Activated CD8-positive, alpha-beta T cell treated with anti-CD3 and anti-CD28 coated beads for 36 hours (primary cell): ENCODE measurements at regions not wholly inside any gene's neighbourhood (a gene's known extent, or its start where the extent isn't known, plus 50 kb on each side); places are given as distances from the start of the nearest gene placed in this dataset.

Experiments used
- ATAC-seq: fragments of 200-7000 bp; cut with Tn5 transposase; one replicate; pipeline ENCODE4 v1.10.0; 2021; ENCODE audit warnings: mild to moderate bottlenecking, moderate library complexity
- CTCF ChIA-PET: fragments of 350-600 bp; sonication (Branson Sonifier 250); formaldehyde crosslinking; loops from one replicate; lab custom pipeline; 2021; ENCODE audit warnings: antibody characterized with exemption; lab: Charles Lee
- POLR2A ChIA-PET: fragments of 350-600 bp; sonication (Branson Sonifier 250); formaldehyde crosslinking; loops from one replicate; lab custom pipeline; 2021; ENCODE audit warnings: antibody characterized with exemption; lab: Charles Lee
- DNase-seq: peaks from one replicate; pipeline ENCODE4 v3.0.0-alpha.2; 2020
- H3K27ac Mint-ChIP-seq: one replicate; pipeline ENCODE4 v1.8.0; 2021; ENCODE audit warnings: mild to moderate bottlenecking, mixed read lengths
- H3K27me3 Mint-ChIP-seq: one replicate; pipeline ENCODE4 v1.8.0; 2021; ENCODE audit warnings: mixed read lengths
- H3K36me3 Mint-ChIP-seq: one replicate; pipeline ENCODE4 v1.8.0; 2021; ENCODE audit warnings: low read depth, mixed read lengths
- H3K4me1 Mint-ChIP-seq: one replicate; pipeline ENCODE4 v1.8.0; 2021; ENCODE audit warnings: low read depth, mixed read lengths
- H3K4me3 Mint-ChIP-seq: one replicate; pipeline ENCODE4 v1.8.0; 2021; ENCODE audit warnings: mild to moderate bottlenecking, moderate library complexity, mixed read lengths
- H3K9me3 Mint-ChIP-seq: one replicate; pipeline ENCODE4 v1.8.0; 2021; ENCODE audit warnings: mixed read lengths
- intact Hi-C: fragments of 100-400 bp; cut with micrococcal nuclease; formaldehyde crosslinking; loops from one replicate; pipeline ENCODE4 v1.10.0; 2022
- TF ChIP-seq, protein P1 (sequence below): fragments of 200-600 bp; IDR thresholded peaks from one replicate; pipeline ENCODE4 v1.8.0; 2022; ENCODE audit warnings: antibody characterized with exemption, mild to moderate bottlenecking

GRCh38 chr5:1936901-1937300 lies 54.2 kb upstream of the IRX4 start:
- Mint-ChIP-seq H3K9me3 (no peaks in the 10 kb centered on the region), H3K4me1 (no peaks in the 10 kb centered on the region), H3K4me3 (no peak overlapping the region), H3K27ac (no peak overlapping the region), H3K36me3 (no peaks in the 10 kb centered on the region), H3K27me3 (peaks cover 19% of the 10 kb centered on the region)
- POLR2A ChIA-PET: no interaction called here
- intact Hi-C loops: no loop called here
- TF ChIP-seq, protein P1, sequence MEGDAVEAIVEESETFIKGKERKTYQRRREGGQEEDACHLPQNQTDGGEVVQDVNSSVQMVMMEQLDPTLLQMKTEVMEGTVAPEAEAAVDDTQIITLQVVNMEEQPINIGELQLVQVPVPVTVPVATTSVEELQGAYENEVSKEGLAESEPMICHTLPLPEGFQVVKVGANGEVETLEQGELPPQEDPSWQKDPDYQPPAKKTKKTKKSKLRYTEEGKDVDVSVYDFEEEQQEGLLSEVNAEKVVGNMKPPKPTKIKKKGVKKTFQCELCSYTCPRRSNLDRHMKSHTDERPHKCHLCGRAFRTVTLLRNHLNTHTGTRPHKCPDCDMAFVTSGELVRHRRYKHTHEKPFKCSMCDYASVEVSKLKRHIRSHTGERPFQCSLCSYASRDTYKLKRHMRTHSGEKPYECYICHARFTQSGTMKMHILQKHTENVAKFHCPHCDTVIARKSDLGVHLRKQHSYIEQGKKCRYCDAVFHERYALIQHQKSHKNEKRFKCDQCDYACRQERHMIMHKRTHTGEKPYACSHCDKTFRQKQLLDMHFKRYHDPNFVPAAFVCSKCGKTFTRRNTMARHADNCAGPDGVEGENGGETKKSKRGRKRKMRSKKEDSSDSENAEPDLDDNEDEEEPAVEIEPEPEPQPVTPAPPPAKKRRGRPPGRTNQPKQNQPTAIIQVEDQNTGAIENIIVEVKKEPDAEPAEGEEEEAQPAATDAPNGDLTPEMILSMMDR: no peak
- no peak for ATAC-seq
- CTCF ChIA-PET: no interaction called here
- DNase-seq: no peak

- peaks cover 21% of the 10 kb centered on the region for H3K27me3 Mint-ChIP-seq
- CTCF ChIA-PET: no interaction called here
- intact Hi-C loops: no loop called here
Measured at GRCh38 chr5:1936413-1936812, 53.7 kb upstream of the IRX4 start.

GRCh38 chr5:1934801-1935429 lies 52.2 kb upstream of the IRX4 start:
- ATAC-seq: no peak
- ChIA-PET POLR2A (no interaction called here), CTCF (no interaction called here)
- peaks cover 22% of the 10 kb centered on the region for H3K27me3 Mint-ChIP-seq
- no peak overlapping the region for H3K4me3 Mint-ChIP-seq
- H3K36me3 Mint-ChIP-seq: no peaks in the 10 kb centered on the region
- no peaks in the 10 kb centered on the region for H3K9me3 Mint-ChIP-seq
- H3K4me1 Mint-ChIP-seq: no peaks in the 10 kb centered on the region
- no peak overlapping the region for H3K27ac Mint-ChIP-seq
- intact Hi-C loops: no loop called here
- TF ChIP-seq, protein P1: no peak
- DNase-seq: no peak

More at GRCh38 chr5:1936413-1936812, 53.7 kb upstream of the IRX4 start:
- H3K36me3 Mint-ChIP-seq: no peaks in the 10 kb centered on the region
- no peaks in the 10 kb centered on the region for H3K9me3 Mint-ChIP-seq
- no peak for ATAC-seq
- no peak overlapping the region for H3K4me3 Mint-ChIP-seq
- no peaks in the 10 kb centered on the region for H3K4me1 Mint-ChIP-seq
- POLR2A ChIA-PET: no interaction called here
- H3K27ac Mint-ChIP-seq: no peak overlapping the region
- TF ChIP-seq, protein P1: no peak
- no peak for DNase-seq

DNA sequence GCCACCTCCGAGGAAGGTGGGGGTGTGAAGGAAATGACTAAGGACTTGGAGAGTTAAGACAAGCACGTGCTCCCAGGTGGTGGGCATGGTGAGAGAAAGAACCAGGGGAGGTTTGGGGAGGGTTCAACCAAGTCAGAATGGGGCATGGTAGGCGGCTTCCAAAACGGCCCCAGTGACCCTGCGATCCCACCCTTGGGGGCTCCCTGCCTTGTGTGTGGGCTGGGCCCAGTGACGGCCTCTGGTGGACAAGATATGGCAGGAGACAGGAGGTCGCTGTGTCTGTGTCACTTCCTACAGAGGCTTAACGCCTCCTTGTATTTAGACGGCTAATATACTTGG lies 51.3 kb upstream of the IRX4 start:
- Mint-ChIP-seq H3K9me3 (no peaks in the 10 kb centered on the region), H3K36me3 (no peaks in the 10 kb centered on the region), H3K4me1 (no peaks in the 10 kb centered on the region), H3K4me3 (no peak overlapping the region), H3K27me3 (peaks cover 22% of the 10 kb centered on the region), H3K27ac (no peak overlapping the region)
- ChIA-PET CTCF (no interaction called here), POLR2A (no interaction called here)
- DNase-seq (no peak), ATAC-seq (no peak)
- intact Hi-C loops: no loop called here
- TF ChIP-seq, protein P1: no peak

GRCh38 chr5:1933364-1934055 lies 50.8 kb upstream of the IRX4 start:
- CTCF ChIA-PET: no interaction called here
- Mint-ChIP-seq H3K27ac (no peak overlapping the region), H3K4me3 (no peak overlapping the region), H3K27me3 (peaks cover 22% of the 10 kb centered on the region), H3K4me1 (no peaks in the 10 kb centered on the region), H3K36me3 (no peaks in the 10 kb centered on the region), H3K9me3 (no peaks in the 10 kb centered on the region)
- no peak for ATAC-seq
- POLR2A ChIA-PET: no interaction called here
- intact Hi-C loops: no loop called here
- TF ChIP-seq, protein P1: no peak
- DNase-seq: no peak
